ENCODE measurements at regions not wholly inside any gene's neighbourhood (a gene's known extent, or its start where the extent isn't known, plus 50 kb on each side); places are given as distances from the start of the nearest gene placed in this dataset.
A peak's percentile ranks its signal among the peaks of the same experiment; 100 is the strongest.
"Not testable (repeated sequence)": the region's sequence is repeated elsewhere in the genome, so short reads cannot be mapped to it uniquely, and the experiment has no call there.

- no peak for DNase-seq
These were observed 377.6 kb downstream of the POM121L12 start for GRCh38 chr7:53413021-53413420.

GRCh38 chr7:53415816-53416215 is 380.4 kb downstream of the POM121L12 start:
- no peak for DNase-seq

- no peak for DNase-seq
These were observed 383.5 kb downstream of the POM121L12 start for GRCh38 chr7:53418834-53419482.

- DNase-seq = no peak
These were observed 385.1 kb downstream of the POM121L12 start for GRCh38 chr7:53420550-53420949.

GRCh38 chr7:53422291-53422690 is 386.9 kb downstream of the POM121L12 start:
- no peak for DNase-seq

- DNase-seq = peak; percentile 32
These were observed 390.8 kb downstream of the POM121L12 start for GRCh38 chr7:53426145-53426750.

- no peak for DNase-seq
These were observed 392.6 kb downstream of the POM121L12 start for GRCh38 chr7:53428045-53428444.

- DNase-seq = no peak
These were observed 396.5 kb downstream of the POM121L12 start for GRCh38 chr7:53431901-53432300.

GRCh38 chr7:53437336-53437735 is 401.9 kb downstream of the POM121L12 start:
- DNase-seq = no peak

- no peak for DNase-seq
These were observed 410.7 kb downstream of the POM121L12 start for GRCh38 chr7:53446170-53446569.

GRCh38 chr7:53458636-53459035 is 423.2 kb downstream of the POM121L12 start:
- no peak for DNase-seq

GRCh38 chr7:53466371-53466770 is 430.9 kb downstream of the POM121L12 start:
- DNase-seq = peak; percentile 8

- no peak for DNase-seq
These were observed 435.0 kb downstream of the POM121L12 start for GRCh38 chr7:53470336-53470970.

GRCh38 chr7:53473371-53473770 is 437.9 kb downstream of the POM121L12 start:
- no peak for DNase-seq

- no peak for DNase-seq
These were observed 440.3 kb downstream of the POM121L12 start for GRCh38 chr7:53475776-53476175.

GRCh38 chr7:53476566-53476965 is 441.1 kb downstream of the POM121L12 start:
- DNase-seq = no peak

GRCh38 chr7:53485354-53485753 is 449.9 kb downstream of the POM121L12 start:
- peak; percentile 27 for DNase-seq

- no peak for DNase-seq
These were observed 455.6 kb downstream of the POM121L12 start for GRCh38 chr7:53491051-53491450.

GRCh38 chr7:53495181-53495580 is 459.7 kb downstream of the POM121L12 start:
- DNase-seq = not testable (repeated sequence)

GRCh38 chr7:53500076-53500475 is 464.6 kb downstream of the POM121L12 start:
- DNase-seq = no peak

- DNase-seq = no peak
These were observed 469.5 kb downstream of the POM121L12 start for GRCh38 chr7:53504914-53505313.

- DNase-seq = no peak
These were observed 482.9 kb downstream of the POM121L12 start for GRCh38 chr7:53518319-53518718.

- DNase-seq = no peak
These were observed 485.4 kb downstream of the POM121L12 start for GRCh38 chr7:53520841-53521240.

GRCh38 chr7:53521638-53522184 is 486.3 kb downstream of the POM121L12 start:
- DNase-seq = no peak

Data from NCI-H748 treated with DMSO at 0.1 percent for 48 hours (cell line).